Epidermal melanocyte (primary cell): ENCODE measurements at regions not wholly inside any gene's neighbourhood (a gene's known extent, or its start where the extent isn't known, plus 50 kb on each side); places are given as distances from the start of the nearest gene placed in this dataset.

Source experiments
- DNase-seq: peaks from one replicate; pipeline ENCODE4 v3.0.0; 2011; ENCODE audit warnings: low spot score; ENCODE audit not compliant: insufficient read length

DNA sequence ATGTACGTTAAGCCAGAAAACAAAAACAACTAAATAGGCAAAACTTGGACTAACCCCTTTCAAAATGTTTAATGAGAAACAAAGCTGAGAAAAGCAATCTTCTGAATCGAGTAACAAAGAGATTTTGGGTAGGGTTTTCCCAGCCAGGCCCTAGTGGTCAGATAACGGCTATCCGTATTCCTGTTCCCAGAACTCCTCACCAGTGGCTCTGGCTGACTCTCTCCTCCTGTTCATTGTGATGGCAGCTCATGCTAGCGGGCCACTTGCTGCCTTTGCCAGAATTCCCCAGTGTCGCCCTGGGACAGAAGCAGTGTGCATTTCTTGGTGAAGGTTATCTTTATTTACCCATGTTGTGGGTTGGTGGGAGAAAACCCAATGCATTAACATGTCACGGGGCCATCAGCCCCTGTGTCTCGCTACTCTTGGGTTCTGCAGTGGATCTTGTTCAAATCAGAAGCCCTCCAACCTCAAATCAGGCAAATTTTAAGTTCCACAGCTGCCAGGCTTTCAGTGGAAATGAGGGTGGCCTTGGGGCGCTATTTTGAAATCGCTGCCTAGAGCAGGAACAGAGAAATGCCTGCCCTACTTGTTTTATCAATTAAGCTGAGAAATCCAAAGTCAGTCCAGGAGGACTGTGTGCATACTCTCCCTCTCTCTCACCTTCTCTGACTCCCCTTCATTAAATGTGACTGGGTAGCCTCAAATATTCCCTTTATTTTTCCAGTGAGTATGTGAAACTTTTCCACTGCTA, 164.5 kb upstream of the NPVF start:
- no peak for DNase-seq

DNA sequence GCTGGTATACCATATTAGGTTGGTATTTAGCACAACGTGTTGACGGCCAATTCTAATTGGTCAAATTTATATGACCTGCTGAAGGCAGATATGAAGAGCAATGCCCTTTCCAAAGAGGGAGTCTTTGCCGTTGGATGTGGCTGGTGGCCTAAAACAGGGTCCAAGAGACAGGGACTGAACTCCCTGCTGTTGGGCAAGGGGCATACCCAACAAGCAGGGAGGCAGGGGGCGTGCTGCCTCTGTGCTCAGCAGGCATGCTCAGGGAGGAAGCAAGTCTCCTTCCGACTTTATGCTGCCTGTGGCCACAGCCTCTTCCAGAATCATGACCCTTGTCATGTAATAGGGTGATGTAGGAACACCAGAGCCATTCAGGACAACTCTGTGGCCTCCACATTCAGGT, 167.7 kb upstream of the NPVF start:
- DNase-seq: no peak

DNA sequence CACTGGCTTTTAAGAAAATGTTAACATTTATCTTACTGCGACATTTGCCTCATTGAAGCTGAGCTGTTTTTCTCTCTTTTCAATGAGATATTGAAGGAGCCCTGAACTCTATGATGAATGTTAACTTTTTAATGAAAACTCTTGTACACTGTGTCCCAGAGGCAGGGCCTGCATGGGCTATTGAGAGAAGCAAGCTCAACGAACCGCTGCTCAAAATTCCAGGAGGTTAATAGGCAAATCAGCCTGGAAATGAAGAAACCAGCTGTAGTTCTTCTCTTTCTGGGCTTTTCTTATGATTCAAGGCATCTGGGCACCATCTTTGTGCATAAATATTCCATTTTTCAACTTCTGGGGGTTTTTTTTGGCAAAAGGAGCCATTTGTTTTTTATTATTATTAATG, 168.4 kb upstream of the NPVF start:
- no peak for DNase-seq

DNA sequence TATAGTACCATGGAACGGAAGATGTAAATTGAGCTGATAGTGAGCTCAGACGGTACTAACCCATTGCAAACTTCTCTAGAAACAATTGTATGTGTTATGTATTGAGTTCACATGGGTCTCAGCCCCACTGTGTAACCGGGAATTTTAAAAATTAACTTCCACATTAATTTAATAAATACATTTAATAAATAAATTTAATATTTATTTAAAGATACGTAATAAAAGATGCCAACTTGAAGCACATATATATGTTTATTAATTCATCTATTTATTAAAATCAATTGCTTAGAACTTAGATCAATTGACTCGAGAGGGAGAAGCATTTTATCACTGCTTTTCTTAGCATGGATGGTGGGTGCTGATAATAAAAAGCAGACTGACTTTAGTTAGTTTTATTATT, 170.1 kb upstream of the NPVF start:
- DNase-seq: no peak

DNA sequence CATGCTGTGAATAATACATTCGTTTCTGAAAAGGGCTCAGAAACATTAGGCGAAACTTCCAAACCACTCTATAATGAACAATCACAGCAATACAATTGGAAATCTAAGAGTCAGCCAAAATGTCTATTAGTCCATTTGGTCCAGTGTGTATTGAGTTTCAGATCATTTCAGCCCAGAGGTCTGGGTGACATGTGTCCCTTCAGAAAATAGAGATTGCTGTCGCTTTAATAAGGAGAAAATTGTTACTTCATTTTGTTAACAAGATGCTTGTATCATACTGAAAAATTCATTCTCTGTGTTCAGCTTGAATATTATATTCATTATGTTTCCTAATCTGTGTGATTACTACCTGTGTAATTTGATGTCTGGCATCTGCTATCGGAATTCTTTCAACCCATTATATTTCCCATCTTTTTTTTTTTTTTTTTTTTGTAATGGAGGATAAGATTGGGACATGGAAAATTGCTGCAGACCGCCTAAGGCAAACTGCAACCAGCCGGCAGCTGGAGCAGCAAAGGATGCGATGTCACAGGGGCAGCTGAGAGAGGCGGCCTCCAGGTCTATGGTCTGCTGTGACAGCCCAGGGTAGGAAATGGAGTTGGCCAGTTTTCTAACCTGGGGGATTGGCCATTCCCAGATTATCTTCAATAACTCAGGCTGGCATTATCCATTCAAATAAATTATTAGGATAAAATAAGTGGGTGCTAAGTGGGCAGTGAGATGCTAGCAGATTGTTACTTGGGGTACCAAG, 170.9 kb upstream of the NPVF start:
- DNase-seq: no peak

DNA sequence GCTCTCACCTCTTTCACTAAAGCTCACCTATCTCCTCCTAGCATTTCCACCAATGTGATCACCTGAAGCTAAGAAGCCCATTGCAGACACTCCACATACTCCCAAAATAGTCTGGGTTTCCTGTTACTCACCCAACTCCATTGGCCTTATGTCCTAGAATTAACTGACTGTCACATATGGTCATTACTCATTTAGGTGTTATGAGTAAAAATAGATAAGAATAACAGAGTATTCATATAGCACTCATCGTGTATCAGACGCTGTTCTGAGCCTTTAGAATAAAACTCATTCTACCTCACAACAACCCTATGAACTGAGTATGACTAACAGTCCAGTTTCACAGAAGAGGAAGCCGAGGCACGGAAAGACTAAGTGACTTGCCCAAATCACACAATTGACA, 174.2 kb upstream of the NPVF start:
- no peak for DNase-seq

DNA sequence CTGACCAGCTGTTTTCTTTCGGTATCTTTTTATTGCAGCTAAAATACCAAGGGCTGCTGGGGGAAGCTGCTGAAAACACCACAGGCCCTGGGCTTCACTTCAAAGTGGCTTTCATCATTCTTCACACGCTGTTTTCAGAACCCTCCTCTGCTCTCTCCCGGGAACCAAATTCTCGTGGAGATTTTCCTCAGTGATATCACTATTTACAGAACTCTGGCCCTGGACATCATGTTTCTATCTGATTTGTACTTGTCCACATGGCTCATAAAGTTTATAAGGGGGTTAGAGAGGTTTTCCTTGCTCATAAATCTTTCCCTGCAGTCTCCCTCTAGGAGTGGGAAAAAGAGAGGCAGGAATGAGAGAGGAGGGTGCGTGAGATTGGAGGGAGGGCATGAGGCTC, 177.4 kb upstream of the NPVF start:
- no peak for DNase-seq

DNA sequence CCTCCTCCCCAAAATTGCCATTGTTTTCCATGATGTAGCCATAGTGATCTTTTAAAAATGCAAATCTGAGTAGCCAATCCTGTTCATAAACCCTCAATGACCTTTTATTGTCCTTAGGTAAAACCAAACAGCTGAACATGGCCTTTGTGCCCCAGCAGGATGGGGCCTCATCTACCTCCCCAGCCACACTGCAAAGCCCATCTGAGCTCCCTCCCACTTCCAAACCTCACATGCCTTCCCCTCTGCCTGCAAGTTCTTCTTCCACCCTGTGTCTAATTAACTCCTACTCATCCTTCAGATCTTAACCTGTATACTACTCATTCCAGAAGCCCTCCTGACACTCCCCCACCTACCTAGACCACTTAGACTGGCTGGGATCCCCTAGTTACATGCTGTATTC, 178.8 kb upstream of the NPVF start:
- no peak for DNase-seq

DNA sequence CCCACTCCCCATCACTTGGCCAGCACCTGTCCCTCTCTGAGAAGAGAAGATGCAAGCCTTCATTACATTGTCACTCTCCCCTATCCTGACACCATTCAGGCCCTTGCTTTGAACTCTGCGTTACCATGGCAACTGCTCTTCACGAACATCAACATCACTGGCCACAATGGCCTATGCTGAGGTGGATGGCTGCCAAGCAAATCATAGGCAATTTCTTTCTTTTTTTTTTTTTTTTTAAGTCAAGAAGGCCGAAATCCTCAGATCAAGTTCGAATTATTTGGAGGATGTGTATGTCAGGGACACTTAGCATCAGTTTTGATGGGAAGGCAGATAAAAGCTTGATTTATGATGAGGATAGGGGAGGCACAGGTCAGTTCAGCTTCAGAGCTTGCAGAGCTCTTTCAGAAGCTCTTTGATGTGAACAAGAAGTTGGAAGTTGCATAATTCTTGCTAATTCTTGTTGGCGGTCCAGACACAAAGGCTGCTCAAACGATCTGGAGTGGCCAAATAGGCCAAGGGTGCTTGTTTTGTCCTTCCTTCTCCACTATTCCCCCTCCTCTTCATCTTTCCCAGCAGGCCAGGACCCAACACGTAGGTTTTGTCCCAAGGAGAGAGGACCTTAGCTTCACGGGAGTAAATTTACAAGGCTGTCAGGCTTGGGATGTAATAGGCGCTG, 179.9 kb upstream of the NPVF start:
- DNase-seq: no peak

DNA sequence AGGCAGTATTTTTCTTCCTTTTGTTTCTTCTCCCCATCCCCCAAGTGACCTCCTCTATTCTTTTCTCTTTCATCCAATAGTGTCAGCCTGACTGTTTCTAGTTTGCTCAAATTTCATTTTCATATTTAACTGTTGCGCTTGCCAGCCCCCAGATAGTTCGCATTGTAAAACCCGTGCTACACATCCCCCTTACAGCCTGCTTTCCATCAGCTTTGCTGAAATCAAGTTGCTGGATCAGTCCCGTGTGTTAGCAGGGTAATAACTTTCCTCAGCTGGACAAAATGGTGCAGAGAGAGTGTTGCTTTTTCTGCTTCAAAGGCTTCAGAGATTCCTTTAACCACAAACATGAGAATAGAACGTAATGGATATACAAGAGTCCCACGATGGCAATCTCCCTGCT, 180.6 kb upstream of the NPVF start:
- no peak for DNase-seq

DNA sequence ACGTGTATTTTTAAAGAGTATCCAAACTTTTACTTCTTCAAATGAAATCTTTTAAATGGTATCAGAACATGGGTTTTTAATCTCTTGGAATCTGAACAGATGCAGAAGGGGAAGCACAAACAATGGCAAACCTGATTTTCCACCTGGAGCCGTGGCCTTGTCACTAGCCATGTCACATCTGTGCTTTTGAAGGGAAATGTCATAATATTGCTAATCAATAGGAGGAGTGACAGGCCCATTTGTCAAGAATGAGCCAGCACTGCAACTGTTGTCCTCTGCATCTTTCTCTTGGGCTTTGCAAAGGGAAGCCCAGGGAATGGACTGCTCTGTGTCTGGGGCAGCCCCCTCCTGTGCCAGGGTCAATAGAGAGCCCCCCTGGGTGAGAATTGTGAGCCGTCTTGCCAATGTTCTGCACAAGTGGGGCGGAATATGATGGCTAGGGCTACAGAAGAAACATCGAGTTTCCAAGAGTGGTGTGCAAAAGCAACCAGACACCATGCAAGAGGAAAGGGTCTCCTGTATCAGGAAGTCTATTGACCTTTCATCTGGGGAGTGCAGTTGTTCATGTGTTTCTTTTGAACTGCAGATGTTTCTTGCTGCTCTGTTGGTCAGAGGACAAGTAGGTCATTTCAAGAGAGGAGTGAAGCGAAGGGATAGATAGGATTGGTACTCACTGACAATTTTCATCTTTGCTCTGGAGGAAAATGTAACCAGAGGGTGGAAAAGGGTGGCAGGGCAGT, 181.8 kb upstream of the NPVF start:
- no peak for DNase-seq

DNA sequence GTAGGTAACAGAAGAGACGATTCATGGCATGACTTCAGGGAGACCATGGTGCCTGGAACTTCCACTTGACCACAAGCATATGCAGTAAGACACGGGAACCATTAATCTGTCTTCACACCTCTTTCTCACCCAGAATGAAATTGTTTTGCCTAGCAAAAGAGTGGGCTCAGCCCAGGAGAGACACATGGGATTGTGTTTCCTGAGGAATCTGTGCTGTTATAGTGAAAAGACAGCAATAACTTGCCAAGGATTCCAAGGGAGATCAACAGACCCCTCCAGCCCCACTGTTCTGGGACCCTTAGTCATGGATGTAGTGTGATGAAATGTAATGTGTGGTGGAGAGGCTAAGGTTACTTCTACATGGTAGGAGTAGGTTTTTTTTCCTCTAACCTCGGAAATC, 192.5 kb upstream of the NPVF start:
- DNase-seq: no peak

DNA sequence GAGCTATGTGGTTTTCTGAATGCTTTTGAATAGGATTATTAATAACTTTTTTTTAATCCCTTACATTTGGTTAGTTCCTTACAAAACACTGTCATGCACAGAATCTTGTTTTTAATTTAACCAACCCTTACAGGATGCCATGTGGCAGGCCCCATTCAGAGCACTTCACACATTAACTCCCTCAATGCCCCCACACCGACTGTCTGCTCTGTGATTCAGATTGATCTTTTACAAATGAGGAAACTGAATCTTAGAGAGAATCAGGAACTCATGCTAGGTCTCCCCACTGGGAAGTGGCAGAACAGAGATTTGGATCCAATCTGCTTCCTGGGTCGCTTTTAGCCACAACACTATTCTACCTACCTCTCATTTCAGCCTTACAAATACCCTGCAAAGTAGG, 195.8 kb upstream of the NPVF start:
- no peak for DNase-seq

DNA sequence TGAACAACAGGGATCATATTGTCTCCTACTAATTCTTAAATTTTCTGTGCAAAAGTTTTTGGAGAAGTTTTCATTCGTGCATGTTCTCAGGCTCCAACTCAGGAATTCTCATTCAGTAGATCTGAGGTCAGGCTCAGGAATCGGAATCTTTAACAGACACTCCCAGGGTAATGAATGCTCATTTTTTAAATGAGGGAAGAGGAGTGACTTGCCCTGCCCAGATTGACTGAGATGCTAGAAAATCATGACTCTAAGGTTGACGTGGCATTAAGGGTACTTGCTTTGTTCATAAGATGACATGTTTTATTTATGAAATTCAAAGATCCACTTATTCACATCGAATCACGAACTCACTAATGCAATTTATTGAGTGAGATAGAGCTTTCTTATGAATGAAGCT, 196.6 kb upstream of the NPVF start:
- no peak for DNase-seq

DNA sequence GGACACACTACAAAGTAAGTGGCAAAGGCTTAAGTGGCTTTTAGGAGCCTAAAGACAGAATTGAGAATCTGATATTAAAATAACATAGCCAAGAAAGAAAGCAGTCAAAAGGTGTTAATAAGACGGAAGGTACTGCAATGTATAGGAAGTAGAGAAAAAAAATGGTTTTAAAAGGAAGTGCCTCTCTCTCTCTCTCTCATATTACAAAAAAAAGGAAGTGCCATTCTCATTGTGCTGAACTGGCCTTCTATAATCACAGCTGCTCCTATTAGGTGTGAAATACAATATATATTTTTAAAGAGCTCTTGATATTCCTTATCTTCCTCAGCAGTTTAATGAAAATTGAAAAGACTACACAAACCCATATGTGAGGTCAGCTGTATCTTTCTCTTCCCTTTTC, 199.4 kb upstream of the NPVF start:
- no peak for DNase-seq

DNA sequence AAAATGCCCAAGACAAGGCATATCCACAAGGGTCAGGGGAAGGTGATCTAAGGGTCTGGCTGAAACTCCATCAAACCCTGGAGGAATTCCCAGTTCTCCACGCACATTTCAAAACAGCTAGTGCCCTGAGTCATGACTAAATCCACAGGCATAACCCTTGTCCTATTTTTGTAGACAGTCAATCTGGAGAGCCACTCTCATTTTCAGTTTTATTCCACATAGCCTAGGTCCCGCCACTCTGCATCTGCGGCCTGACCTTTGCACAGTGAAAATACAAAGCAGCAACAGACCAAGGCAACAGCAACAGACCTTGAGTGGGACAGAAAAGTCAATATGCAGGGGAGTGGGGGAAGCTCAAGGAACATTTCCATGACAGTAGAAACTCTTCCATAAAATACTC, 201.4 kb upstream of the NPVF start:
- DNase-seq: no peak

DNA sequence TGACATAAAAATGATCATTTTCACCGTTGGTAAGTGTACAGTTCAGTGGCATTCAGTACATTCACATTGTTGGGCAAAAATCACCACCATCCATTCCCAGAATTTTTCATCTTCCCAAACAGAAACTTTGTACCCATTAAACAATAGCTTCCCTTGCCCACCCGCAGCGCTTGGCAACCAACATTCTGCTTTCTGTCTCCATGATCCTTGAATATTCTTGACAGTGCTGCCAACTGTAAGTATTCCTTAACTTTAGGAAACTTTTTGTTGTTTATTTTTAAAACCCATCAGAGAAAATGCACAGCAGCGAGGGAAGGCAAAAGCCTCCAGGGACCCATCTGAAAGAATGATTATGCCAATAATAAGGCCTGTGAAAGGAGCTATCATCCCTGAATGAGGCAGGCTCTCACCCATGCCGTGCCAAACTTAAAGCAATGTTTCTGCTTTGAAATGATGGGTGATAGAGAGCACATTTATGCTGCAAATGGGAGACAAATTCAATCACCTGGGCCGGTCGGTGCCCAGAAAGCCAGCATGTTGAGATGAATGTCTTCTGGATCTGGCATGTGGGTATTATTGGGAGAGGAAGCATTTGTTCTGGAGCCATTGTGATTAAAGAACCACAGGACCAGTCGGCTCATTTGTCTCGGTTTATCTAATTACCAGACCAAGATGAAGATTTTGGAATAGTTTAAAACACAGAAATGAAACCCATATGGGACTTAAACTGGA, 202.1 kb upstream of the NPVF start:
- DNase-seq: no peak

DNA sequence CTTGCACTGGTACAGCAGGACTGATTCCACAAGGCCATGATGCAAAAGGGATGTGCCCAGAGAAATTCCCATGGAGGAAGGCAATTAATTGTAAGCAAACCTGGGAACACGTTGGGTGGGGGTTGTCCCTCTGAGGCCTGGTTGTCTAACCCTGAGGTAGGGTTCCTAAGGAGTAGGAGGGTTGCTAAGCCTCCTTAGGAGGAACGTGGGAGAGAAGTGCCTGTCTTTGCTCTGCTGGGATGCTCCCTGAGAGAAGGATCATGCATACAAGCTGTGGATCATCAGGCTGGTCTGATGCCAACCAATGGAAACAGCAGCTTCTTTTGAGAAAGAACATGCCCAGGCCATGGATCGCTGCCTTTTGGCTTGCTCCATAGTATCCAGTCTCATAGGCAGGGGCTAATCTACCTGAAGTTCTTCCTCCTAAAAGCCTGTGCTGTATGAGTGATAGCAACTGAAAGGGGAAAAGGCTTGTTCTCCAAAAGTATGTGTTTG, 203.7 kb upstream of the NPVF start:
- no peak for DNase-seq

DNA sequence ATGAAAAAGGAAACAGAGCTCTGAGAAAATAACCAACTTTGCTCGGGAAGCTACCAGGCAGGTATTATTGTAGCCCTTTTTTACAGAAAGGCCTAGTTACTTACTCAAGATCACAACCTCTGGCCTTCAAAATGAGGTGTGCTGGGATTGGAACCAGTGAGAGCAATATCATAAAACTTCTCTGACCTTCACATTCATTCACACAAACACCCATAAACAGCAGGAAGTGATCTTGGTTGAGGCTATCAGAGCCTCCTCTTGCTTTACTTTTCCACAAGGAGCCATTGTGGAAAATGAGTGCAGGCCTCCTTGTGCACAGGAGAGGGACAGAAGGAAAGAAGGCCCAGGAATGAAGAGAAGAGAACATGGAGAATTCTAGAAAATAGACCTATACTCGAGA, 204.5 kb upstream of the NPVF start:
- DNase-seq: no peak

DNA sequence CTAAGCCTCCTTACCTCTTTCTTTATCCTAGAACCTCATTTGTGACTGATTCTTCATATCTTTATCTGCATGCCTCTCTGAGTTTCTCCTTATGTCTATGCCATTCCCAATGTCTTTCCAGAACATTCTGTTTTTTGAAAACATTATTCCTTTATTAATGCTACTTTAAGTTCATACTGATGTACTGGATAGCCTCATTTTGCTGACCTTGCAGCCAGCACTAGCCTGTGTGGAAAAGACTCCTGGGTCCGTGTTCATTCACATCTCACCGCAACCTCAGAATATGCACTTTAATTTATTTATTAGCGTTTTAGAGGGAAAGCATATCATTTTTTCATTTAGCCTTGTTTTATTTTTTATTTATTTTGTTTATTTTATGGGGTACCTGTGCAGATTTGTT, 208.1 kb upstream of the NPVF start:
- DNase-seq: no peak

DNA sequence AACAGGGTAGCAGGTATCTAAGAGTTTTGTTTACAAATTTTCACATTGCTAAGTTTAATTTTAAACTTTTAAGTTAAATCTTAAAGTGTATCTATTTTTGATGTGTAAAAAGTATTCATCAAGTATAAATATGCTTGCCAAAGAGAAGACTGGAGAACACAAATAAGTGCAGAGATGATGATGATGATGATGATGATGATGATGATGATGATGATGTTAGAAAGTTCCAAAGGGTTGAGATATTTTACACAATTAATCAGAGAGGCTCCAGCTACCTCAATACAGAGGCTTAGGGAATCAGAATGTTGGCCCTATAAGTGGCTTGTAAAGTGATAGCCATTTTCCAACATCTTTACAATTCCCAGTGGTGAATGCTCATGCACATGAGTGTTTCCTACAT, 209.0 kb upstream of the NPVF start:
- no peak for DNase-seq
